Retinal pigment epithelial cell (primary cell): ENCODE measurements at regions not wholly inside any gene's neighbourhood (a gene's known extent, or its start where the extent isn't known, plus 50 kb on each side); places are given as distances from the start of the nearest gene placed in this dataset.

Experiments
- DNase-seq: peaks from one replicate; pipeline ENCODE4 v3.0.0-alpha.2; 2010; ENCODE audit warnings: low read depth
- H3K4me3 ChIP-seq: 2 replicates; pipeline ENCODE4 v1.5.1; 2011; ENCODE audit warnings: mild to moderate bottlenecking, low read length, control low read depth, moderate library complexity
- TF ChIP-seq, protein P1 (sequence below): conservative IDR thresholded peaks from 2 replicates; pipeline ENCODE4 v1.5.1; 2011; ENCODE audit warnings: low read depth, low read length, control low read depth, inconsistent platforms

DNA sequence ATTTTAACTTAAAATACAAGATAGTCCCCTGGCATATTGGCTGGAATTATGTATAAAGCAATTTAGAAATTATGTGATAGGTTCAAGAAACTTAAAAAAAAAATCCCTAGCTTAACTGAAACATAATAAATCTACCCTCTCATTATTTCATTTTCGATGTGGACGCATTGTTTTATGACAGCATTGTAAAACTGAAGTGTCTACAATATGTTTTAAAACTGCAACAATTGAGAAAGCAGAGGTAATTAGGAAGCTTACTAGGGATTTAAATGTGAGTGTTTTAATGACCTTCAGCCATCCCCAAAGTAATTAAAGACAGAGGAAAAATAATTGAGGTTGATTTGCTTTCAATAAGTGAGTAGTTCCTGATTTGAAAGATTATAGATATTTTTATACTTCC, 776.0 kb downstream of the TBC1D32 start:
- no peak overlapping the region for H3K4me3 ChIP-seq
- TF ChIP-seq, protein P1, sequence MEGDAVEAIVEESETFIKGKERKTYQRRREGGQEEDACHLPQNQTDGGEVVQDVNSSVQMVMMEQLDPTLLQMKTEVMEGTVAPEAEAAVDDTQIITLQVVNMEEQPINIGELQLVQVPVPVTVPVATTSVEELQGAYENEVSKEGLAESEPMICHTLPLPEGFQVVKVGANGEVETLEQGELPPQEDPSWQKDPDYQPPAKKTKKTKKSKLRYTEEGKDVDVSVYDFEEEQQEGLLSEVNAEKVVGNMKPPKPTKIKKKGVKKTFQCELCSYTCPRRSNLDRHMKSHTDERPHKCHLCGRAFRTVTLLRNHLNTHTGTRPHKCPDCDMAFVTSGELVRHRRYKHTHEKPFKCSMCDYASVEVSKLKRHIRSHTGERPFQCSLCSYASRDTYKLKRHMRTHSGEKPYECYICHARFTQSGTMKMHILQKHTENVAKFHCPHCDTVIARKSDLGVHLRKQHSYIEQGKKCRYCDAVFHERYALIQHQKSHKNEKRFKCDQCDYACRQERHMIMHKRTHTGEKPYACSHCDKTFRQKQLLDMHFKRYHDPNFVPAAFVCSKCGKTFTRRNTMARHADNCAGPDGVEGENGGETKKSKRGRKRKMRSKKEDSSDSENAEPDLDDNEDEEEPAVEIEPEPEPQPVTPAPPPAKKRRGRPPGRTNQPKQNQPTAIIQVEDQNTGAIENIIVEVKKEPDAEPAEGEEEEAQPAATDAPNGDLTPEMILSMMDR = no peak
- DNase-seq = no peak

DNA sequence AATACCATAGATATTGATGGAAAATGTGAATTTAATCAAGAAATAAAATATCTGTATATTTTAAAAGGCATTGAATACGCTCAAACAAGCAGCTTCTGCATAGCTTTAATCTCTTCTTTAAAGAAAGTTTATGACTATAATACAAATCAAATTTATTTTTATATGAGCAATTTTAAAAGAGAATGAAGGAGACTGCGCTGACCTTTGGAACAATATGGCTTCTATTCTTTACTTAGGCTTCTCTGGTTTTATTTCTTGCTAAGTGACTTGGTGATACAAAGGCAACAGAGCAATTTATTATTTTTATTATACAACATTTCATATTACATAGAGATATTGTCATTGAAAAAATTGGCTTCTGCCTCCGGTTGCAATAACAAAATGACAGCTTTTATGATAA, 776.7 kb downstream of the TBC1D32 start:
- TF ChIP-seq, protein P1 = no peak
- no peak for DNase-seq
- no peak overlapping the region for H3K4me3 ChIP-seq

DNA sequence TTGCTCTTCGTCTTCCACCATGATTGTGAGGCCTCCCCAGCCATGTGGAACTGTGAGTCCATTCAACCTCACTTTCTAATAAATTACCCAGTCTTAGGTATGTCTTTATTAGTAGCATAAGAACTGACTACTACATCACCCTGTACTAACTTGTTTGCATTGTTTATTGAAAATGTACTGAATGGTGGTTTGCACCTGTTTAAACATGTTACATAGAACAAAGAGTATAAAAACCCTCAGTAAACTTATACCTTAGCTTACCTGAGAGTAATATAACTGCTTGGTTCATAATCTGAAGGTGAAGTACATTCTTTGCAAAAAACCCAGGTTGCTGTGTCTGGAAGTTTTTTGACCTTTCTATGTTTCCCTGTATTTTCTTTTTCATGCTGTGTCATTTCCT, 777.8 kb downstream of the TBC1D32 start:
- no peak overlapping the region for H3K4me3 ChIP-seq
- DNase-seq = no peak
- TF ChIP-seq, protein P1 = no peak

DNA sequence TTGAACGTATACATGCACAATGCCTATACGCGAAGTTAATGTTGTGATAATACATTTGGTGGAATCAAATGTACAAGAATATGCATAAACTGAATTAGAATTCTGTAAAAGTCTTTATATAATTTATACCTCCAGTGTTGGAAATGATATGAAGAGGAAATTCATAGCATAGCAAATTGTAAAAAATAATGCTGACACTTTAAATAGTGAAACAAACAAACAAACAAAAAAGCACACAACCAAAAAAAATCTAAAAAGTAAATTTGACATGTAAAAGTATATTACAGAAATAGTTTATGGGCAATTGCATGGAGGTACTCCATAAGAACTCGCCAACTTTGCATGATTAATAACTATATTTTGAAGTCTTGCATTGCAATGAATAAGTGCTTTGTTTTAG, 780.9 kb downstream of the TBC1D32 start:
- TF ChIP-seq, protein P1 = no peak
- no peak for DNase-seq
- no peak overlapping the region for H3K4me3 ChIP-seq

DNA sequence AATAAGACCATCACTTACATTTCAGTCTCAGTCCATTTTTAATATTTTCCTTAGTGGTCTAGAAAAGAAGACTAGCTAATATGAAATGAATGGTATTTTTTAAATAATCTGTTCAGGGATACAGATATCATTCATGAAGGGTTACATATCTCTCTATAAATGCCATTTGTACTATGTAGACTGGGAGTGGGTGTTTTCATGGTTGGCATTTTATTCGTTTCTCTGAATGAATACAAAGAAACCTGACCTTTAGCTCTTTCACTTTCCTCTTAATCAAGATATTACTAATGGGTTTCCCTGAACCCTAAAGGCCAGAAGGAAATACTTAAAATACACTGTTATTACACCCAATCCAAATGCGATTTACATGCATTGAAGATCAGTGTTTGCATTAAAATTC, 788.9 kb downstream of the TBC1D32 start:
- H3K4me3 ChIP-seq = no peak overlapping the region
- TF ChIP-seq, protein P1 = no peak
- DNase-seq = no peak

DNA sequence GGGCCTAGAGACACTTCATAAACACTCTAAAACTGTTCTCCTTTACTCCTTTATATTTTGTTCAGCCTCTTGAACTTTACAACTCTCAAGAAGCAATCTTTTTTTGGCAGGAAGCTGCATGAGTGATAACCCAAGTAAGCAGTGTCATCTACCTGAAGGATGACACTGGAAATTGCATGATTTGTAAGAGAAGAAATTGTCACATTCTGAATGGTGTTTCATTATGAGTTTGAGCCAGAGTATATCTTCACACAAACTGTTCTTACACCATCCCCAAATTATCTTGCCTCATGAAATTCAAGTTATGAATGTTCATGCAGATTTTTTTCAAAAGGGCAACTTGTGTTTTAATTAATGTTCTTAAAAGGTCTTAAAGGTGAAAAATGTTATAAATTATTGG, 799.3 kb downstream of the TBC1D32 start:
- no peak for DNase-seq
- TF ChIP-seq, protein P1 = no peak
- no peak overlapping the region for H3K4me3 ChIP-seq

DNA sequence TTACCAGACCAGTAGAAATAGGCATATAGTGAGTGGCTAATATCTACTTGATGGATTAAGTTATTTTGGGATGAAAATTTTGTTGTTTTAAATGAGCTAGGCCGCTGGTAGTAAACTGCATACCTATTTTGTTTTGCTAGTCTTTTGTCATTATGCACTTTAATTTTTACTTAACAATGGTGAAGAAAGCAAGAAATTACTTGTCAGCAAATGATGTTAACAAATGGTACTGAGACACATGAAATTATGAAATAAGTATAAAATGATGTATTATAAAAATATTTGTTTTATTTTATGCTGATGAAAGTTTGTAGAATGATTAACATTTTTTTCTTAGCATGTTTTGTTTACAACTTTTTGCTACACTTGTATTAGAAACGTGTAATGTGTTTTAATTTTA, 807.7 kb downstream of the TBC1D32 start:
- TF ChIP-seq, protein P1 = no peak
- DNase-seq = no peak
- no peak overlapping the region for H3K4me3 ChIP-seq
